Fibroblast of skin of abdomen (primary cell): ENCODE measurements at regions not wholly inside any gene's neighbourhood (a gene's known extent, or its start where the extent isn't known, plus 50 kb on each side); places are given as distances from the start of the nearest gene placed in this dataset.

ENCODE experiments used
- DNase-seq: peaks from one replicate; pipeline ENCODE4 v3.0.0-alpha.2; 2013

DNA sequence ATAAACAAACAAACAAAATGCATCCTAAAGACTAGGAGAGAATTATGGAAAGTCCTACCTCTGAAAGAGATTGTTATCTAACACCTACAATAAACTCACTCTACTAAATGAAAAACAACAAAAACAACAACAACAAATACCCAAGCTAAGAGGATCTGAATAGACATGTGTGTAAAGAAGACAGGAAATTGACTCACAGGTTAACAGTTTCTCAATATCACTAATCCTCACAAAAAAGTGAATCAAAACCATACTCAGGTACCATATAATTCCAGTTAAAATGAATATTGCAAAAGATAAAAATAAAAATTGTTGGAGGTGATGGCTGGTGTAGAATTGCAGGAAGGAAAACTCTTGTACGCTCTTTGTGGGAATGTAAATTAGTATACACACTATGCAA is 110.4 kb upstream of the TOP3B start:
- no peak for DNase-seq

DNA sequence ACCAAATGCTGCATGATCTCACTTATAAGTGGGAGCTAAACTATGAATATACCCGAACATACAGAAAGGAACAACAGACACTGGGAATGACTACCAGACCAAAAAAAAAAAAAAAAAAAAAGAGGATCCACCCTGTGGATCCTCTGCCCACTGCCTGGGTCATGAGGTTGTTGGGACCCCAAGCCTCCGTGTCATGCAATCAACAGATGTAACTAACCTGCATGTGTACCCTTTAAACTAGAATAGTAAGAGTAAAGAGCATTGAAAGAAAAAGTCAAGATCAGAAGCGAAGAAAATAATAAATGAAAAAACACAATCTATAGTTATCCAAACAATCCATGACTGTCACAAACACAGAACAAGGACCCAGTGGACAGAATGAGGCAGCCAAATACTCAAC is 109.5 kb upstream of the TOP3B start:
- no peak for DNase-seq

DNA sequence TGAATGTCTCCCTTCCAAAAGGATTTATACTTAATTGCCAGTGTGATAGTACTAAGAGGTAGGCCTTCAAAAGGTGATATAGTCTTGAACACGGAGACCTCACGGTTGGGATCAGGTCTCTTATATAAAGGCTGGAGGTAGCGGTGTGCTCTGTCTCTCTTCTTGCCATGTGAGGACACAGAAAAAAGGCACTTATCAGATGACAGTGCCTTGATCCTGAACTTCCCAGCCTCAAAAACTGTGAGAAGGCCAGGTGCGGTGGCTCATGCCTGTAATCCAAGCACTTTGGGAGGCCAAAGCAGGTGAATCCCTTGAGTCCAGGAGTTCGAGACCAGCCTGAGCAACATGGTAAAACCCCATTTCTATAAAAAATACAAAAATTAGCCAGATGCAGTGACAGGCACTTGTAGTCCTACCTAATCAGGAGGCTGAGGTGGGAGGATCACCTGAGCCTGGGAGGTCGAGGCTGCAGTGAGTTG is 108.9 kb upstream of the TOP3B start:
- no peak for DNase-seq

DNA sequence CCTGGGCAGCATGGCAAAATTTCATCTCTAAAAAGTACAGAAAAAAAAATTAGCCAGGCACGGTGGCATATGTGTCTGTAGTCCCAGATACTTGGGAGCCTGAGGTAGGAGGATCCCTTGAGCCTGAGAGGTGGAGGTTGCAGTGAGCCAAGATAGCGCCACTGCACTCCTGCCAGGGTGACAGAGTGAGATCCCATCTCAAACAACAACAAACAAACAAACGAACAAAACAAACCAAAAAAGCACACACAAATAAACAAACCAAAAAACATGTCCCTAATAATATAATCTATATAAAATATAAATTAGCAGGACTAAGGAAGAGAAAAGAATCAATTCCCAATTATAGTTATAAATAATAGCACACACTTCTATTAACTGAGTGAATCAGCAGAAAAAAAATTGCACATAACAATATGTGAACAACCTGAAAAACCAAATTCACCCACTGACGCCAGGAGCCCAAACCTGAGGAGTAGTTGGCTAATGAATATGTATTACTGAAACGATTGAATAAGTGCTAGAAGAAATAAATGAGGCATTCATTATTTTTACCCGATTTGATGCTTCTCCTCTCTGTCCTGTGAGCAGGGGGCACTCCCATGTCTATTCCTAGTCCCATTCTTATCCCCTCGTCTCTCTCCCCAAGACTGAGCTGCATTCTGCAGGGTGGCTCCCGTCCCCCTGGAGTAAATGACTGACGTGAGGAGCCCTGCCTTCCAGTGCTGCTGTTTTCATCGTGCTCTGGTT is 108.2 kb upstream of the TOP3B start:
- DNase-seq = no peak

DNA sequence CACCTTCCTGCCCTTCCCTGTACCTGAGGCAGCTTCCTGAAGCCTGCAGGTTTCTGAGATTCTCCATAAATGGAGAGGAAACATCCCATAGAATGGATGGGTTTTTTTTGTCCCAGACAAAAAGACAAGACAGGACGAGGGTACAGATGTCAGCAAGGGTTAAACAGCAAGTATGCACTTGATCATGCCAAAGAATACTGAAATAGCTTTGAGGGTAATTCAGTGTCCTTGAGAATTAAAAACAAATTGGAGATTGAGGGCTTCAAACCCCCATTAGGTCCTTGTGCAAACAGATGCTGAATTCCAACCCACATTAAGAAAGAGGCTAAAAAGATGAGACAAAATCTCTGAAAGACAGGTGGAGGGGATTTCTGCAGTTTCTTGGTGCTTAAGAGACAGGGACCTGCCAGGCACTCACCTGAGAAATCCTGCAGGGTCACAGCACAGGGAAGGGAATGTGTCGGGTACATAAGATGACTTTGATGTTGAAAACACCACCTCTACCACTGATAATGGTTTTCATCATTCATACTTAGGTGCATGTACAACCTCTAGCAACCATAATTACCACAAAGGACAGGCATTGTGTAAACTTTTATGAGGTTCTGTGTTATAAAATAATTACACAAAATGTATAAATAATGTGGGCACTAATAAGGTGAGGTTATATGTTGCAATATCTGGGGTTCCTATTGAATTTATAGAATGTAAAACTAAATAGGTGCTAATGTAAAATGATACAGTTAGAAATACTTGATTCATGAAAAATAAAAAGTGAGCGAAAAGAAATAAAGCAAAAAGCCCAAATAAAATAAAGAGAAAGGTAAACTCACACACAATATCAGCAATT is 107.1 kb upstream of the TOP3B start:
- DNase-seq = no peak

DNA sequence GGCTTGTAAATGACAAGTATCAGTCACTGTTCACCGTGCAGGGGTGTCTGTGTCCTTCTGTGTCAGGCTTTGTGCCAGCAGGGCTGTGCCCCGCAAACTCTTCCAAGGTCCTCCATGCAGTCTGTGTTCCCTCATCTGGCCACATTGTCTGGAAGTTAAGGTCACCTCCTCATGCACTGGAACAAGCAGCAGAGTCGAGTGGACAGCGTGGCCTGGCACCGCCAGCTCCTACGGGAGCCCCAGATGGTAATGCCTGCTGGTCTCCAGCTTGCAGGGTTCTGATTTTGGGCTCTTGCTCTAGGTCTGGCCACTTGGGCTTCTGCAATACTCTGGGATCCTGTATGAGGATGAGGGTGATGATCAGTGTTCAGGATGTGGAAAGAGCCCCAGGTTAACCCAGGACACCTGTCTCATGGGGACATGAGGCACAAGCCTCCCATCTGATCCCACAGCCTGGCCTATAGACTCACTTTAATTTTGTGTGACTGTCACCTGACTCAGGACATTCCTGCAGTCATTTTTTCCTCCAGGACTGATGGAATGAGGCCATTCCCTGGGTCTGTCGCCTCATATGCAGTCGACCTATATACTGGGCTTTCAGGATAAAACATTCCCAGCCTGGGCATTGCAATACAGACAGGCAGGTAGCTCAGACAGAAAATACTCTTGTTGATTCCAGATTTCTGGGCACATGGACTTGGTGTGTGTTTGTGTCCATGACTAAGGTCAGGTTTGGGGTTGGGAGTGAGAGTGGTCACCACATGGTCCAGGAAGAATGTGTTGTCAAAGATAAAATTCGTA is 106.3 kb upstream of the TOP3B start:
- DNase-seq = no peak

DNA sequence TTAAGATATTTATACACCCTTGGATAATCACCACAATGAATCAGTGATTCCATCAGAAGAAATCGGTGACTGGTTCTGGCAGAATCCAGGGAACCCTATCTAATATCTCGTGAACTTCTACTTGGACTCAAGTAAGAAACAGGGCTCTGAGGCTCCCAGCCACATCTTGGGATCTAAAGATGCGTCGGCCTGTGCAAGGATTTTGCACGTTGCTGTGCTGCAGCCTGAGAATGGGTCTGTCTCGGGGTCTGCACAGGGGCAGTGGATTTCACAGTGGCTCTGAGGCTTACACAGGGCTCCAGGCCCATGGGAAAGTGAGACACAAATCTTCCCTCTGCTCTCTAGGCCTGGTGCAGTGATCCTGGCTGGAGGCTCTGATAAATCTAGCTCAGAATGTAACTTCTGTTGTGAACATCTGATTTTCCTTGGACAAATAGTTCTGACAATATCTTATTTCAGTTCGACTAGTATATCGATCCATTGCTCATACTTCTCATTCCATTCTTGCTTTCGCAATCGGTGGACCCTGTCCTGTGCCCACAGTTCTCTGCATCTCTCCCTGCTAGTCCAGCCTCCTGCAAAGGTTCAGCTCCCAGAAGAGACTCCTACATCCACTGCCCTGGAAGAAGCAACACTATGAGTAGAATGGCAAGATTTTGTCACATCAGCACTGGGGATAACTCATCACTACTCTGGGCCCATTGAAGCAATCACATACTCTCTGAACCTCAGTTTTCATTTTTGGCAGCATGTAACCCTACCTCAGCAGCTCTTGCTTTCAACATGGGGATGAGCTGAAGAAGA is 105.5 kb upstream of the TOP3B start:
- no peak for DNase-seq

DNA sequence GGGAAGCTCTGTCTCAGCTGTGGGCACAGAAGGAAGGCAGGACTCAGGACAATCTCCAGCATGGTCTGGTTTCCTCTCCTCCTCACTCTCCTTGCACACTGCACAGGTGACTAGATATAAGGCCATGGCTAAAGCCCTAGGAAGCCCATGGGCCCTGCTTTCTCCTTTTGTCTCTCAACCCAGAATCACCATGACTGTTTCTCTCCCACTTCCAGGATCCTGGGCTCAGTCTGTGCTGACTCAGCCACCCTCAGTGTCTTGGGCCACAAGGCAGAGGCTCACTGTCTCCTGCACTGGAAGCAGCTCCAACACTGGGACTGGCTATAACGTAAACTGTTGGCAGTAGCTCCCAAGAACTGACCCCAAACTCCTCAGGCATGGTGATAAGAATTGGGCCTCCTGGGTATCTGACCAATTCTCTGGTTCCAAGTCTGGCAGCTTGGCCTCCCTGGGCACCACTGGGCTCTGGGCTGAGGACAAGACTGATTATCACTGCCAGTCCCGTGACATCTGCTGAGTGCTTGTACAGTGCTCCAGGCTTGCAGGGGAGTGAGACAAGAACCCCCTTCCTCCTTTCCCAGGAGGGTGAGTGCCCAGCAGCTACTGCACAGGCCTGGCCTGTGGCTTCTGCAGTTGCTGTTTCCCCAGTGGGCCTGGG is 104.0 kb upstream of the TOP3B start:
- DNase-seq = no peak

DNA sequence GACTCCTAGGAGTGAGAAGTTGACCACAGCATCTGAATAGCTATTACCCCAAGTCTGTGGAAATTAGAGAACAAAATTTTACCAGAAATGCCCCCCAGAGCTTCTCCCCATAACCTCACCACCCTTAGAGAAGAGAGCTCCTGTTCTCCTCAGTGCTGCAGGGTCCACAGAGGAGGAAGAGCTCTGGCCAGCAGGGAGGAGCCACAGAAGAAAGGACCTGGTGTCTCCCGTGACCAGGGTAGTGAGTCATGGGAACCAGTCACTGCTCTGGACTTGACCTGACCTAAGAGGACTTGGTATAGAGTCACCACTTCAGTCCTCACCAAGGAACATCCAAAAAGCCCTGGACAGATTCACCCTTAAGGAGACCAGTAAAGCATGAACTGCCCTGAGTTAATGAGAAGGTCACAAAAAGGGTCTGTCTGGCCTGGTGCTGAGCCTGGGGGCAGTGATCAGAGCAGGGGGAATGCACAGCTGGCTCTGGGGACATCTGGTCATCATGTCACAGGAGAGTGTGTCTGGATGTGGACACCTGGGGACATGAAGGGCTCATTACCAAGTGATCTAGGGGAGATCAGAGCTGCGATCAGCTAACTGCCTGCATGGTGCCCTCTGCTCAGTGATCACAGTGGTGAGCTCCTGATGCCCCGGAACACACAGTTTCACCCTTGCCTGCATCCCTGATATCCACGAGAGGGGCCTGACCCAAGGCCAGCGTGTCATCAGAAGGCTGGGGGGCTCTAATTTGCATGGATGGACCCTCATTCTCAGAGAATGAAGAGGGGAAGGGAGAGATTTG is 103.3 kb upstream of the TOP3B start:
- DNase-seq = no peak

DNA sequence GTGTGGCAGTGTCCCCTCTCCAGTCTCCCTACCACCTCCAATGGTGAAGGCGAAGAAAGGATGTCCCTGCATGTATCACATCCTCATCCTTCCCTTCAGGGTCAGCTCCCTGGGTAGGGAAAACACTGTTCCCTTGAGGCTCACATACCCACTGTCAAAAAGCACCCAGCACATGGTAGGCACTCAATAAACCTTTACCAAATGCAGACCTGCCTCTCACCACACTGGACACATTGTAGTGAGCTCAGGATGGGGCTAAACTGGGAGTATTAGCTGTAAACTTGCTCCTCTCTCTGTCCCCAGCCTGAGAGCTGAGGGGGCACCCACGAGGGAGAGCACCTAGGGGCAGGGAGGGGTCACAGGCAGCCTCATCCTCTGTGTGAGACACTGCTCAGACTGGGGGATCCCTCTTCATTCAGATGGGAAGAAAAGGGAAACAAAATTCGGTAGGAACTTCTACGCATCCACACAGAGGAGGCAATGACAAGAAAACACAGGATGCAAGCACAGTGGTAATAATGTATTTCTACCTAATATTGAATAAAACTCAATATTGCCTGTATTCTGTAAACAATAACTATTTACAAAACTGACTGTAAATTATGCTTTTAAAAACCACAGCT is 101.6 kb upstream of the TOP3B start:
- no peak for DNase-seq

DNA sequence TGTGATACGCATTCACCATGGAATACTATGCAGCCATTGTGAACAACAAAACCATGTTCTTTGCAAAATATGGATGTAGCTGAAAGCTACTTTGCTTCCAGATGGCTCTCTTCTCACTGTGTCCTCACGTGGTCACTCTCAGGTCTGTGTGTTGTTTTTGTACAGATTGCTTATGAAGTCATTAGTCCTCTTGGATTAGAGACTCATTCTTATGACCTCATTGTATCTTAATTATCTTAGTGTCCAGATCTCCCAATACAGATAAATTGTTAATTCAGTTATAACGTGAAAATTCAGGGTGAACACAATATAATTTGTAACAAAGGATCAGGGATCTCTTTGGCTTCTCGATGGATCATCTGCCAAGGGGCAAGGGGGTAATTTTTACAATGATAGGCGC is 100.4 kb upstream of the TOP3B start:
- DNase-seq = no peak

DNA sequence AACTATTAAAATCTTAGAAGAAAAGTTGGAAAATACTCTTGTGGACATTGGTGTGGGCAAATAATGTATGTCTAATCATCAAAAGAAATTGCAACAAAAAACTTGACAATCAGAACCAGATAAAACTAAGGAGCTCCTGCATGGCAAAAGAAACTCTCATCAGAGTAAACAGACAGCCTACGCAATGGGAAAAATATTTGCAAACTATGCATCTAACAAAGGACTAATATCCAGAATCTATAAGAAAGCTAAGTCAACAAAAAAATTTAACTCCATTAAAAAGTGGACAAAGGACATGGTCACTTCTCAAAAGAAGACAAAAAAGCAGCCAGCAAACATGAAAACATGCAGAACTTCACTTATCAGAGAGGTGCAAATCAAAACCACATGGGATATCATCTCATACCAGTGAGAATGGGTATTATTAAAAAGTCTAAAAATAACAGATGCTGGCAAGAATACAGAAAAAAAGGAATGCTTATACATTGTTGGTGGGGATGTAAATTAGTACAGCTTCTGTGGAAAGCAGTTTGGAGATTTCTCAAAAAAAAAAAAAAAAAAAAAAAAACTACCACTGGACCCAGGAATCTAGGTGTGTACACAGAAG is 99.7 kb upstream of the TOP3B start:
- DNase-seq = no peak

DNA sequence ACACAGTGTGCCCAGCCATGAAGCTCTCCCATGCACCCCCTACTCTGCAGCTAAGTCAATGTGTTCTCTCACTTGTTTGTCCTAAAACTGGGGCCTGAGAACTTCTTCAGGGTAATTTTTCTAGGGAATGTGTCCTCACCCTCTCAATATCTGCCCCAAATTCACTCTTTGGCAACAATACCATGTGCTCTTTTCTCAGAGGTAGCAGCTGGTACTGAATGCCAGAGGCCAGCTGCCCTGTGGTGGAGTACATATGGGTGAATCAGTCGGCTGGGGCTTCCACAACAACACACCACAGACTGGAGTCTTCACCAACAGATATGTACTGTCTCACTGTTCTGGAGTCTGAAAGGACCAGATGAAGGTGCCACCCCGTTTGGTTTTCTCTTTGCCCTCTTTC is 97.7 kb upstream of the TOP3B start:
- DNase-seq = no peak

DNA sequence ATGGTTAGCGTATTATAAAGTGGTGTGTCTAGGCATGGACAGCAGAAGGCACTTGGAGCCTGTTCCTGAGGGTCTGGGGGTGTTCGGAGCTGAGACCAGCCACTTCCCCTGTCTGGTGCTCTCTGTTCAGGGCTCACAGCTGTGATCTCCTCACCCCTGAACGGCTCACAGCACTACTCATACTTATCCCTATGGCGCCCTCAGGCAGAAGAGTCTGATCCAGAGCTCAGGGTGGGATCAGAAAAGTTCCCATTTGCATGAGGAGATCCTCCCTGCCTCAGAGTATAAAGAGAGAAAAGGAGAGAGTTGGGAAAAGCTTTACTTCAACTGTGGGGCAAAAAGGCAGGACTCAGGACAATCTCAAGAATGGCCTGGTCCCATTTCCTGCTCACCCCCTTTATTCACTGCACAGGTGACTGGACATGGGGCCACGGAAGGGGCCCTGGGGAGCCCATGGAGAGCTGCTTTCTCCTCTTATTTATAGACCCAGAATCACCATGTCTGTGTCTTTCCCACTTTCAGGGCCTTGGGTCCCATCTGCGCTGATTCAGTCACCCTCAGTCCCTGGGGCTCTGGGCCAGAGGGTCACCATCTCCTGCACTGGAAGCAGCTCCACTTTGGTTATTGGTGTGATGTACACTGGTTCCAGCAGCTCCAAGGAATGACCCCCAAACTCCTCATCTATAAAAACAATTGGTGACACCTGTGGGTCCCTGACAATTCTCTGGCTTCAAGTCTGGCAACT is 97.0 kb upstream of the TOP3B start:
- DNase-seq = no peak

DNA sequence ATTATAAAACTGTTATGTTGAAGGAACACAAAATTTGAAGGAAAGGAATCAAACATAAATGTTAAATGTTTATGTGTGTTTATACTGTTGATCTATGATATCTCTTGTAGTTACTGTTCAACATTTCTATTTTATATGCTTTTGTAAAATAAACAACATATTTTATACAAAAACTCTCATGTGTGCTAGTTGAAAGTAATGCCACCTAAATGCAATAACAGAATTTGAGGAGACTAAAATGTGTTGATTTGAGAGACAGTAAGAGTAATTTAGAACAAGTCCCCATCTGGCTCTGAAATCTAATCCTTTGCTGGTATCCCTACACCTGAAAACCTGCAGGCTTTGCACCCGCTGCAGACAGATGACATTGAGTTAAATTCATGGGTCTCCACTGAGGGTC is 95.7 kb upstream of the TOP3B start:
- DNase-seq = no peak

DNA sequence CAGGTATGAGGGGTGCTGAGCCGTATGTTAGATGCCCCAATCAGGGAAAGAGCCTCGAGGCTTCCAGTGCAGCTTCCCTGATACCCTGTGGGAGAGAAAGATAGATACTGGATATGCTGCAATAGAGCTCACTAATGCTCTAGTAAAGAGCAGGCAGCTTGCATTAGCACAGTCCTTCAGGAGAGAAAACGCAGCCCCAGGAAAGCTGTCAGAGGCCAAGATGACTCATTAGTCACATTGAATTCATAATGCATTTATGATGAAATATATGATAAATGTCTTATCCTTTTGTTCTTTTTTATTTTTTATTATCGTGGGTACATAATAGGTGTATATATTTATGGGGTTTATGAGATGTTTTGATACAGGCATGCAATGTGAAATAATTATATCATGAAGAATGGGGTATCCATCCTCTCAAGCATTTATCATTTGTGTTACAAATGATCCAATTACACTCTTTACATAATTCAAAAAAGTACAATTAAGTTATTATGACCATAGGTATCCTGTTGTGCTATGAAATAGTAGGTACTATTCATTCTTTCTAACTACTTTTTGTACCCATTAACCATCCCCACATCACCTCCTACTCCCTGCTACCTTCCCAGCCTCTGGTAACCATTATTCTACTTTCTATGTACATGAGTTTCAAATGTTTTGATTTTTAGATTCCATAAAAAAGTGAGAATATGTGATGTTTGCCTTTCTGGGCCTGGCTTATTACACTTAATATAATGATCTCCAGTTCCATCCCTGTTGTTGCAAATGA is 94.5 kb upstream of the TOP3B start:
- DNase-seq = peak; percentile 5

DNA sequence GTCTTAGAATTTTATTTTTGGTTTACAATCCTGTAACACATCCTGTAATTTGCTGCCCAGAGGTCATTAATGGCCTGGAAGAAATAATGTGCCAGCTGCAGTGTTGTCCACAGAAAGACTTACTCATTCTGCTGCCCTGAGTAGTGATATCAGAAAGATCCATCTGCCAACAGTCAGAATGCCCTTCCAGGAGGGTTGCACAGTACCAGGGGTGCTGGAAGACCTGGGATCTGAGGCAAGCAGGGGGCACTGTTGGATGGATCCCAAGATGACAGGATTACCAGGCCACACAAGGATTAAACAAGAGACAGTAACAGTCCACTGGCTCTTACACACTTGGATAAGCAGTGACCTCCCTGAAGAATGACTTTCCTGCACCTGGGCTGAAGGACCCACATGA is 93.8 kb upstream of the TOP3B start:
- DNase-seq = no peak
